Uterus (tissue), 2 donors: ENCODE measurements at regions not wholly inside any gene's neighbourhood (a gene's known extent, or its start where the extent isn't known, plus 50 kb on each side); places are given as distances from the start of the nearest gene placed in this dataset.

Experiments used
- POLR2A ChIP-seq, 2 donors: fragments of 450-650 bp; IDR thresholded peaks; one replicate each; pipeline ENCODE4 v1.6.1; 2016; ENCODE audit warnings: antibody characterized with exemption in 2 of 2, mild to moderate bottlenecking in 1 of 2, moderate library complexity in 1 of 2
- TF ChIP-seq, protein P1 (sequence below), 4 experiments: fragments of 200-600 bp in 2 of 4; fragments of 450-650 bp in 2 of 4; sonication (generic) in 2 of 4; IDR thresholded peaks; one replicate each; pipeline ENCODE4 v1.5.1; 2016 to 2019; ENCODE audit warnings: antibody characterized with exemption in 4 of 4, mild to moderate bottlenecking in 2 of 4, moderate library complexity in 1 of 4

DNA sequence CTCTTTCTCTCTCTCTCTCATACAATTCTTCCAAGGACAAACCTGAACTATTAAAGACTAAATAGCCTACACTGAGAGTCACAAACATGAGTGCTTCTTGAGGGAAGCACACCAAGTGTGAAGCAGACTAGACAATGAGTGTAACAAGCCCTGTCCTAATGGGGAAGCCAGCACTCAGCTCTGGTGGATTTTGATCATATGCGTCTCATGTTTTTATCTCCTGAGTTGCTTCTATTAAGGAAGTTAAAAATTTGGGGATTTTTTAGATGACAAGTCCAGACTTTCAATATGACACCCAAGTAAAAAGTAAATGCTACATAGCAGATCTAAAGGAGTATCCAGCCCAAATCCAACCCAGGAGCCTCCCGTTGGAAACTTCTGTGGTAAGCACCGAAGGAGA lies 437.8 kb downstream of the RFC3 start:
- no peak for TF ChIP-seq POLR2A (IDR thresholded peaks at IDR 0.05)
- TF ChIP-seq, protein P1, sequence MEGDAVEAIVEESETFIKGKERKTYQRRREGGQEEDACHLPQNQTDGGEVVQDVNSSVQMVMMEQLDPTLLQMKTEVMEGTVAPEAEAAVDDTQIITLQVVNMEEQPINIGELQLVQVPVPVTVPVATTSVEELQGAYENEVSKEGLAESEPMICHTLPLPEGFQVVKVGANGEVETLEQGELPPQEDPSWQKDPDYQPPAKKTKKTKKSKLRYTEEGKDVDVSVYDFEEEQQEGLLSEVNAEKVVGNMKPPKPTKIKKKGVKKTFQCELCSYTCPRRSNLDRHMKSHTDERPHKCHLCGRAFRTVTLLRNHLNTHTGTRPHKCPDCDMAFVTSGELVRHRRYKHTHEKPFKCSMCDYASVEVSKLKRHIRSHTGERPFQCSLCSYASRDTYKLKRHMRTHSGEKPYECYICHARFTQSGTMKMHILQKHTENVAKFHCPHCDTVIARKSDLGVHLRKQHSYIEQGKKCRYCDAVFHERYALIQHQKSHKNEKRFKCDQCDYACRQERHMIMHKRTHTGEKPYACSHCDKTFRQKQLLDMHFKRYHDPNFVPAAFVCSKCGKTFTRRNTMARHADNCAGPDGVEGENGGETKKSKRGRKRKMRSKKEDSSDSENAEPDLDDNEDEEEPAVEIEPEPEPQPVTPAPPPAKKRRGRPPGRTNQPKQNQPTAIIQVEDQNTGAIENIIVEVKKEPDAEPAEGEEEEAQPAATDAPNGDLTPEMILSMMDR (IDR thresholded peaks at IDR 0.05), result no peak
